Parathyroid adenoma (tissue), 2 donors: ENCODE measurements at regions not wholly inside any gene's neighbourhood (a gene's known extent, or its start where the extent isn't known, plus 50 kb on each side); places are given as distances from the start of the nearest gene placed in this dataset.

Experiments
- H2AFZ ChIP-seq: fragments of 300-600 bp; sonication (generic); one replicate; pipeline ENCODE4 v1.7.0; 2017; ENCODE audit warnings: antibody characterized with exemption, mild to moderate bottlenecking
- H3K27ac ChIP-seq: fragments of 300-600 bp; sonication (generic); one replicate; pipeline ENCODE4 v1.7.0; 2017
- H3K27me3 ChIP-seq: fragments of 300-600 bp; sonication (generic); one replicate; pipeline ENCODE4 v1.7.0; 2017; ENCODE audit warnings: low read length; ENCODE audit not compliant: control insufficient read depth, insufficient read depth
- H3K36me3 ChIP-seq: fragments of 300-600 bp; sonication (generic); one replicate; pipeline ENCODE4 v1.7.0; 2017; ENCODE audit warnings: low read length; ENCODE audit not compliant: control insufficient read depth, insufficient read depth
- H3K4me1 ChIP-seq: fragments of 300-600 bp; sonication (generic); one replicate; pipeline ENCODE4 v1.7.0; 2017; ENCODE audit warnings: control low read depth
- H3K4me2 ChIP-seq: fragments of 300-600 bp; sonication (generic); one replicate; pipeline ENCODE4 v1.7.0; 2017; ENCODE audit warnings: low read length
- H3K4me3 ChIP-seq: fragments of 300-600 bp; sonication (generic); one replicate; pipeline ENCODE4 v1.7.0; 2017; ENCODE audit warnings: low read depth, low read length
- H3K79me2 ChIP-seq: fragments of 300-600 bp; sonication (generic); one replicate; pipeline ENCODE4 v1.7.0; 2017; ENCODE audit warnings: control low read depth
- H3K9ac ChIP-seq: fragments of 300-600 bp; sonication (generic); one replicate; pipeline ENCODE4 v1.7.0; 2017; ENCODE audit warnings: mild to moderate bottlenecking
- H3K9me3 ChIP-seq: fragments of 300-600 bp; sonication (generic); one replicate; pipeline ENCODE4 v1.7.0; 2017; ENCODE audit warnings: low read length; ENCODE audit not compliant: control insufficient read depth
- CTCF ChIP-seq: fragments of 300-600 bp; sonication (generic); IDR thresholded peaks from one replicate; pipeline ENCODE4 v1.7.0; 2017; ENCODE audit warnings: antibody characterized with exemption, mild to moderate bottlenecking
- donor health status: primary hyperparathyroidism.

GRCh38 chr13:21930536-21930935 lies 259.7 kb downstream of the FGF9 start:
- Histone ChIP-seq H3K36me3 (no peaks in the 10 kb centered on the region), H3K4me2 (no peak overlapping the region), H3K4me1 (peaks cover 11% of the 10 kb centered on the region), H2AFZ (no peak overlapping the region), H3K9me3 (no peaks in the 10 kb centered on the region), H3K4me3 (no peak overlapping the region), H3K27me3 (no peaks in the 10 kb centered on the region), H3K79me2 (no peaks in the 10 kb centered on the region), H3K9ac (no peak overlapping the region), H3K27ac (no peak overlapping the region)
- TF ChIP-seq CTCF: no peak

GRCh38 chr13:21932578-21932977 lies 261.7 kb downstream of the FGF9 start:
- Histone ChIP-seq H3K9me3 (no peaks in the 10 kb centered on the region), H3K4me2 (peak overlapping the region; percentile 5), H3K4me1 (peaks cover 11% of the 10 kb centered on the region), H3K27ac (peak overlapping the region; percentile 69), H3K27me3 (no peaks in the 10 kb centered on the region), H3K79me2 (no peaks in the 10 kb centered on the region), H3K9ac (no peak overlapping the region), H3K36me3 (no peaks in the 10 kb centered on the region), H3K4me3 (no peak overlapping the region), H2AFZ (peak overlapping the region; percentile 66)
- no peak for TF ChIP-seq CTCF

GRCh38 chr13:21932996-21933395 lies 262.1 kb downstream of the FGF9 start:
- TF ChIP-seq CTCF: no peak
- no peaks in the 10 kb centered on the region for H3K9me3 ChIP-seq
- peak overlapping the region; percentile 66 for H2AFZ ChIP-seq
- H3K27me3 ChIP-seq: no peaks in the 10 kb centered on the region
- H3K4me3 ChIP-seq: no peak overlapping the region
- peaks cover 11% of the 10 kb centered on the region for H3K4me1 ChIP-seq
- no peak overlapping the region for H3K9ac ChIP-seq
- H3K36me3 ChIP-seq: no peaks in the 10 kb centered on the region
- H3K27ac ChIP-seq: peak overlapping the region; percentile 69
- no peaks in the 10 kb centered on the region for H3K79me2 ChIP-seq
- H3K4me2 ChIP-seq: peak overlapping the region; percentile 5

GRCh38 chr13:21934284-21934683 lies 263.4 kb downstream of the FGF9 start:
- peaks cover 11% of the 10 kb centered on the region for H3K4me1 ChIP-seq
- H3K79me2 ChIP-seq: no peaks in the 10 kb centered on the region
- H3K4me2 ChIP-seq: no peak overlapping the region
- H2AFZ ChIP-seq: no peak overlapping the region
- TF ChIP-seq CTCF: no peak
- no peak overlapping the region for H3K27ac ChIP-seq
- no peak overlapping the region for H3K4me3 ChIP-seq
- no peak overlapping the region for H3K9ac ChIP-seq
- no peaks in the 10 kb centered on the region for H3K9me3 ChIP-seq
- no peaks in the 10 kb centered on the region for H3K27me3 ChIP-seq
- no peaks in the 10 kb centered on the region for H3K36me3 ChIP-seq

- no peak overlapping the region for H3K27ac ChIP-seq
- no peaks in the 10 kb centered on the region for H3K36me3 ChIP-seq
- no peaks in the 10 kb centered on the region for H3K9me3 ChIP-seq
- no peak overlapping the region for H3K4me3 ChIP-seq
- no peak overlapping the region for H3K9ac ChIP-seq
- TF ChIP-seq CTCF: no peak
- no peak overlapping the region for H2AFZ ChIP-seq
- H3K4me2 ChIP-seq: no peak overlapping the region
- peaks cover 11% of the 10 kb centered on the region for H3K4me1 ChIP-seq
- no peaks in the 10 kb centered on the region for H3K79me2 ChIP-seq
- no peaks in the 10 kb centered on the region for H3K27me3 ChIP-seq
Measured at GRCh38 chr13:21936674-21937073, 265.8 kb downstream of the FGF9 start.
